ENCODE measurements at regions not wholly inside any gene's neighbourhood (a gene's known extent, or its start where the extent isn't known, plus 50 kb on each side); places are given as distances from the start of the nearest gene placed in this dataset.

- TF ChIP-seq, protein P1, sequence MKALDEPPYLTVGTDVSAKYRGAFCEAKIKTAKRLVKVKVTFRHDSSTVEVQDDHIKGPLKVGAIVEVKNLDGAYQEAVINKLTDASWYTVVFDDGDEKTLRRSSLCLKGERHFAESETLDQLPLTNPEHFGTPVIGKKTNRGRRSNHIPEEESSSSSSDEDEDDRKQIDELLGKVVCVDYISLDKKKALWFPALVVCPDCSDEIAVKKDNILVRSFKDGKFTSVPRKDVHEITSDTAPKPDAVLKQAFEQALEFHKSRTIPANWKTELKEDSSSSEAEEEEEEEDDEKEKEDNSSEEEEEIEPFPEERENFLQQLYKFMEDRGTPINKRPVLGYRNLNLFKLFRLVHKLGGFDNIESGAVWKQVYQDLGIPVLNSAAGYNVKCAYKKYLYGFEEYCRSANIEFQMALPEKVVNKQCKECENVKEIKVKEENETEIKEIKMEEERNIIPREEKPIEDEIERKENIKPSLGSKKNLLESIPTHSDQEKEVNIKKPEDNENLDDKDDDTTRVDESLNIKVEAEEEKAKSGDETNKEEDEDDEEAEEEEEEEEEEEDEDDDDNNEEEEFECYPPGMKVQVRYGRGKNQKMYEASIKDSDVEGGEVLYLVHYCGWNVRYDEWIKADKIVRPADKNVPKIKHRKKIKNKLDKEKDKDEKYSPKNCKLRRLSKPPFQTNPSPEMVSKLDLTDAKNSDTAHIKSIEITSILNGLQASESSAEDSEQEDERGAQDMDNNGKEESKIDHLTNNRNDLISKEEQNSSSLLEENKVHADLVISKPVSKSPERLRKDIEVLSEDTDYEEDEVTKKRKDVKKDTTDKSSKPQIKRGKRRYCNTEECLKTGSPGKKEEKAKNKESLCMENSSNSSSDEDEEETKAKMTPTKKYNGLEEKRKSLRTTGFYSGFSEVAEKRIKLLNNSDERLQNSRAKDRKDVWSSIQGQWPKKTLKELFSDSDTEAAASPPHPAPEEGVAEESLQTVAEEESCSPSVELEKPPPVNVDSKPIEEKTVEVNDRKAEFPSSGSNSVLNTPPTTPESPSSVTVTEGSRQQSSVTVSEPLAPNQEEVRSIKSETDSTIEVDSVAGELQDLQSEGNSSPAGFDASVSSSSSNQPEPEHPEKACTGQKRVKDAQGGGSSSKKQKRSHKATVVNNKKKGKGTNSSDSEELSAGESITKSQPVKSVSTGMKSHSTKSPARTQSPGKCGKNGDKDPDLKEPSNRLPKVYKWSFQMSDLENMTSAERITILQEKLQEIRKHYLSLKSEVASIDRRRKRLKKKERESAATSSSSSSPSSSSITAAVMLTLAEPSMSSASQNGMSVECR (CRISPR knock-in tag; IDR thresholded peaks at IDR 0.05; ENCODE audit: borderline replicate concordance): no peak
- TF ChIP-seq, protein P2, sequence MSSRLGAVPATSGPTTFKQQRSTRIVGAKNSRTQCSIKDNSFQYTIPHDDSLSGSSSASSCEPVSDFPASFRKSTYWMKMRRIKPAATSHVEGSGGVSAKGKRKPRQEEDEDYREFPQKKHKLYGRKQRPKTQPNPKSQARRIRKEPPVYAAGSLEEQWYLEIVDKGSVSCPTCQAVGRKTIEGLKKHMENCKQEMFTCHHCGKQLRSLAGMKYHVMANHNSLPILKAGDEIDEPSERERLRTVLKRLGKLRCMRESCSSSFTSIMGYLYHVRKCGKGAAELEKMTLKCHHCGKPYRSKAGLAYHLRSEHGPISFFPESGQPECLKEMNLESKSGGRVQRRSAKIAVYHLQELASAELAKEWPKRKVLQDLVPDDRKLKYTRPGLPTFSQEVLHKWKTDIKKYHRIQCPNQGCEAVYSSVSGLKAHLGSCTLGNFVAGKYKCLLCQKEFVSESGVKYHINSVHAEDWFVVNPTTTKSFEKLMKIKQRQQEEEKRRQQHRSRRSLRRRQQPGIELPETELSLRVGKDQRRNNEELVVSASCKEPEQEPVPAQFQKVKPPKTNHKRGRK (CRISPR knock-in tag; IDR thresholded peaks at IDR 0.05; ENCODE audit: borderline replicate concordance): no peak
Measured at GRCh38 chr4:22574424-22574823, 58.6 kb upstream of the ADGRA3 start (continued).

- DNase-seq (ENCODE audit: low spot score): no peak
- ATAC-seq: no peak
- H3K9me3 Mint-ChIP-seq: peaks cover 16% of the 10 kb centered on the region
- no peak overlapping the region for H3K27ac Mint-ChIP-seq
- peaks cover 10% of the 10 kb centered on the region for H3K4me1 Mint-ChIP-seq
- H3K36me3 Mint-ChIP-seq: peaks cover 4% of the 10 kb centered on the region; the same call in 1 of the 2 replicates
- H3K4me3 Mint-ChIP-seq: no peak overlapping the region
- POLR2A ChIA-PET: no interaction called here
- TF ChIP-seq TCF7 (CRISPR knock-in tag; IDR thresholded peaks at IDR 0.05; ENCODE audit: low read depth) (no peak), ZNF423 (CRISPR knock-in tag; IDR thresholded peaks at IDR 0.05) (no peak), EMX1 (CRISPR knock-in tag; IDR thresholded peaks at IDR 0.05) (no peak), GABPB1 (CRISPR knock-in tag; IDR thresholded peaks at IDR 0.05) (no peak), ZNF121 (CRISPR knock-in tag; IDR thresholded peaks at IDR 0.05) (no peak), SMAD3 (CRISPR knock-in tag; IDR thresholded peaks at IDR 0.05; ENCODE audit: borderline replicate concordance) (no peak), JUN (CRISPR knock-in tag; IDR thresholded peaks at IDR 0.05) (no peak), OVOL2 (CRISPR knock-in tag; IDR thresholded peaks at IDR 0.05; ENCODE audit: borderline replicate concordance) (no peak), KAT7 (CRISPR knock-in tag; IDR thresholded peaks at IDR 0.05; ENCODE audit: borderline replicate concordance) (no peak), SOX15 (CRISPR knock-in tag; IDR thresholded peaks at IDR 0.05) (no peak), CBFB (CRISPR knock-in tag; IDR thresholded peaks at IDR 0.05; ENCODE audit: low read depth) (no peak), RORB (CRISPR knock-in tag; IDR thresholded peaks at IDR 0.05) (no peak), ZNF671 (CRISPR knock-in tag; IDR thresholded peaks at IDR 0.05) (no peak), ATF1 (CRISPR knock-in tag; IDR thresholded peaks at IDR 0.05) (no peak)
- TF ChIP-seq, protein P3, sequence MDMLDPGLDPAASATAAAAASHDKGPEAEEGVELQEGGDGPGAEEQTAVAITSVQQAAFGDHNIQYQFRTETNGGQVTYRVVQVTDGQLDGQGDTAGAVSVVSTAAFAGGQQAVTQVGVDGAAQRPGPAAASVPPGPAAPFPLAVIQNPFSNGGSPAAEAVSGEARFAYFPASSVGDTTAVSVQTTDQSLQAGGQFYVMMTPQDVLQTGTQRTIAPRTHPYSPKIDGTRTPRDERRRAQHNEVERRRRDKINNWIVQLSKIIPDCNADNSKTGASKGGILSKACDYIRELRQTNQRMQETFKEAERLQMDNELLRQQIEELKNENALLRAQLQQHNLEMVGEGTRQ (CRISPR knock-in tag; IDR thresholded peaks at IDR 0.05): no peak
- TF ChIP-seq, protein P4, sequence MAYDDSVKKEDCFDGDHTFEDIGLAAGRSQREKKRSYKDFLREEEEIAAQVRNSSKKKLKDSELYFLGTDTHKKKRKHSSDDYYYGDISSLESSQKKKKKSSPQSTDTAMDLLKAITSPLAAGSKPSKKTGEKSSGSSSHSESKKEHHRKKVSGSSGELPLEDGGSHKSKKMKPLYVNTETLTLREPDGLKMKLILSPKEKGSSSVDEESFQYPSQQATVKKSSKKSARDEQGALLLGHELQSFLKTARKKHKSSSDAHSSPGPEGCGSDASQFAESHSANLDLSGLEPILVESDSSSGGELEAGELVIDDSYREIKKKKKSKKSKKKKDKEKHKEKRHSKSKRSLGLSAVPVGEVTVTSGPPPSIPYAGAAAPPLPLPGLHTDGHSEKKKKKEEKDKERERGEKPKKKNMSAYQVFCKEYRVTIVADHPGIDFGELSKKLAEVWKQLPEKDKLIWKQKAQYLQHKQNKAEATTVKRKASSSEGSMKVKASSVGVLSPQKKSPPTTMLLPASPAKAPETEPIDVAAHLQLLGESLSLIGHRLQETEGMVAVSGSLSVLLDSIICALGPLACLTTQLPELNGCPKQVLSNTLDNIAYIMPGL (CRISPR knock-in tag; IDR thresholded peaks at IDR 0.05): no peak
- TF ChIP-seq, protein P2 (CRISPR knock-in tag; IDR thresholded peaks at IDR 0.05; ENCODE audit: borderline replicate concordance): no peak
- TF ChIP-seq, protein P1 (CRISPR knock-in tag; IDR thresholded peaks at IDR 0.05; ENCODE audit: borderline replicate concordance): no peak
- CTCF ChIA-PET: no interaction called here
- no peaks in the 10 kb centered on the region for H3K27me3 Mint-ChIP-seq (ENCODE audit: low read depth)
Measured at GRCh38 chr4:22574880-22575279, 59.0 kb upstream of the ADGRA3 start.

All from WTC11 (cell line).